ENCODE measurements at regions not wholly inside any gene's neighbourhood (a gene's known extent, or its start where the extent isn't known, plus 50 kb on each side); places are given as distances from the start of the nearest gene placed in this dataset.

- no peak for DNase-seq
Measured at GRCh38 chr5:54927097-54927746, 58.2 kb downstream of the ESM1 start.

- no peak for DNase-seq
Measured at GRCh38 chr5:54924487-54924886, 60.9 kb downstream of the ESM1 start.

GRCh38 chr5:54917323-54917722 is 68.1 kb downstream of the ESM1 start:
- no peak for DNase-seq

GRCh38 chr5:54915466-54916027 is 69.8 kb downstream of the ESM1 start:
- DNase-seq, result no peak

GRCh38 chr5:54912021-54912420 is 73.4 kb downstream of the ESM1 start:
- DNase-seq, result no peak

GRCh38 chr5:54909911-54910870 is 75.2 kb downstream of the ESM1 start:
- no peak for DNase-seq

- DNase-seq, result no peak
Measured at GRCh38 chr5:54908774-54909525, 76.4 kb downstream of the ESM1 start.

GRCh38 chr5:54905942-54906537 is 79.4 kb downstream of the ESM1 start:
- DNase-seq, result peak; percentile 56

GRCh38 chr5:54905246-54905795 is 80.1 kb downstream of the ESM1 start:
- no peak for DNase-seq

GRCh38 chr5:54904425-54904824 is 81.0 kb downstream of the ESM1 start:
- no peak for DNase-seq

GRCh38 chr5:54902791-54903473 is 82.5 kb downstream of the ESM1 start:
- peak; percentile 74 for DNase-seq

- no peak for DNase-seq
Measured at GRCh38 chr5:54900984-54901725, 84.2 kb downstream of the ESM1 start.

- no peak for DNase-seq
Measured at GRCh38 chr5:54897001-54897400, 88.4 kb downstream of the ESM1 start.

- DNase-seq, result no peak
Measured at GRCh38 chr5:54895816-54896341, 89.5 kb downstream of the ESM1 start.

GRCh38 chr5:54894957-54895815 is 90.2 kb downstream of the ESM1 start:
- no peak for DNase-seq

- DNase-seq, result no peak
Measured at GRCh38 chr5:54889826-54890225, 95.6 kb downstream of the ESM1 start.

- DNase-seq, result no peak
Measured at GRCh38 chr5:54887663-54888062, 97.7 kb downstream of the ESM1 start.

- no peak for DNase-seq
Measured at GRCh38 chr5:54886866-54887265, 98.5 kb downstream of the ESM1 start.

- no peak for DNase-seq
Measured at GRCh38 chr5:54885636-54886035, 99.8 kb downstream of the ESM1 start.

- DNase-seq, result no peak
Measured at GRCh38 chr5:54884195-54884536, 101.2 kb downstream of the ESM1 start.

Measured in stimulated activated CD4-positive, alpha-beta T cell treated with anti-CD3 and anti-CD28 coated beads, Interleukin-1b, Interleukin-23, amount 100 ng/mL, for 48 hours (primary cell).